Immature natural killer cell (primary cell): ENCODE measurements at regions not wholly inside any gene's neighbourhood (a gene's known extent, or its start where the extent isn't known, plus 50 kb on each side); places are given as distances from the start of the nearest gene placed in this dataset.

Experiments
- DNase-seq, 3 donors: peaks; one replicate each; pipeline ENCODE4 v3.0.0; 2022; ENCODE audit warnings: mixed read lengths in 1 of 3
- H3K27ac Mint-ChIP-seq, 6 donors: one replicate each; pipeline ENCODE4 v1.8.0; 2020; ENCODE audit warnings: mixed read lengths in 6 of 6, mild to moderate bottlenecking in 5 of 6, inconsistent platforms in 4 of 6, moderate library complexity in 3 of 6
- H3K27me3 Mint-ChIP-seq, 3 donors: one replicate each; pipeline ENCODE4 v1.8.0; 2020 to 2021; ENCODE audit warnings: low read depth in 3 of 3, mild to moderate bottlenecking in 3 of 3, mixed read lengths in 3 of 3, moderate library complexity in 3 of 3, inconsistent platforms in 1 of 3
- H3K36me3 Mint-ChIP-seq, 3 donors: one replicate each; pipeline ENCODE4 v1.8.0; 2020; ENCODE audit warnings: mixed read lengths in 3 of 3, inconsistent platforms in 2 of 3, mild to moderate bottlenecking in 2 of 3
- H3K4me1 Mint-ChIP-seq, 2 donors: one replicate each; pipeline ENCODE4 v1.8.0; 2020; ENCODE audit warnings: inconsistent platforms in 2 of 2, mild to moderate bottlenecking in 2 of 2, mixed read lengths in 2 of 2, moderate library complexity in 1 of 2
- H3K4me3 Mint-ChIP-seq, 5 donors: one replicate each; pipeline ENCODE4 v1.8.0; 2020; ENCODE audit warnings: mild to moderate bottlenecking in 5 of 5, mixed read lengths in 5 of 5, inconsistent platforms in 3 of 5, moderate library complexity in 3 of 5
- H3K9me3 Mint-ChIP-seq, 6 donors: one replicate each; pipeline ENCODE4 v1.8.0; 2020; ENCODE audit warnings: mild to moderate bottlenecking in 6 of 6, mixed read lengths in 6 of 6, inconsistent platforms in 4 of 6, moderate library complexity in 3 of 6

- Mint-ChIP-seq H3K4me1 (no peaks in the 10 kb centered on the region), H3K27ac (no peak overlapping the region), H3K27me3 (peaks cover 0 to 3% (median 1%) of the 10 kb centered on the region in 3 donors), H3K4me3 (no peak overlapping the region), H3K9me3 (peaks cover 2 to 51% (median 15%) of the 10 kb centered on the region in 6 donors), H3K36me3 (no peaks in the 10 kb centered on the region)
- DNase-seq: no peak
Observed at GRCh38 chr3:148026009-148026588, 616.9 kb downstream of the ZIC1 start.

- no peak for DNase-seq
- Mint-ChIP-seq H3K4me3 (no peak overlapping the region), H3K27me3 (no peaks in the 10 kb centered on the region)
Observed at GRCh38 chr3:148030975-148031374, 621.8 kb downstream of the ZIC1 start.

GRCh38 chr3:148034353-148034752, 625.2 kb downstream of the ZIC1 start:
- peaks cover 0 to 24% (median 6%) of the 10 kb centered on the region in 6 donors for H3K9me3 Mint-ChIP-seq
- H3K27ac Mint-ChIP-seq: no peak overlapping the region
- no peak for DNase-seq
- peaks cover 0 to 1% (median 0%) of the 10 kb centered on the region in 3 donors for H3K27me3 Mint-ChIP-seq
- no peaks in the 10 kb centered on the region for H3K36me3 Mint-ChIP-seq
- H3K4me1 Mint-ChIP-seq: no peaks in the 10 kb centered on the region
- no peak overlapping the region for H3K4me3 Mint-ChIP-seq

More at GRCh38 chr3:148030975-148031374, 621.8 kb downstream of the ZIC1 start:
- Mint-ChIP-seq H3K27ac (no peak overlapping the region), H3K36me3 (no peaks in the 10 kb centered on the region), H3K4me1 (no peaks in the 10 kb centered on the region), H3K9me3 (peaks cover 0 to 18% (median 5%) of the 10 kb centered on the region in 6 donors)

- H3K4me1 Mint-ChIP-seq: no peaks in the 10 kb centered on the region
- H3K4me3 Mint-ChIP-seq: no peak overlapping the region
- H3K36me3 Mint-ChIP-seq: no peaks in the 10 kb centered on the region
- peaks cover 0 to 1% (median 0%) of the 10 kb centered on the region in 3 donors for H3K27me3 Mint-ChIP-seq
- H3K27ac Mint-ChIP-seq: no peak overlapping the region
- no peak for DNase-seq
- peaks cover 0 to 24% (median 6%) of the 10 kb centered on the region in 6 donors for H3K9me3 Mint-ChIP-seq
Observed at GRCh38 chr3:148036331-148036876, 627.2 kb downstream of the ZIC1 start.

GRCh38 chr3:148042663-148043445, 633.7 kb downstream of the ZIC1 start:
- Mint-ChIP-seq H3K27me3 (no peaks in the 10 kb centered on the region), H3K36me3 (no peaks in the 10 kb centered on the region), H3K4me3 (no peak overlapping the region)

GRCh38 chr3:148044151-148044550, 635.0 kb downstream of the ZIC1 start:
- Mint-ChIP-seq H3K9me3 (peaks cover 5 to 26% (median 9%) of the 10 kb centered on the region in 6 donors), H3K36me3 (no peaks in the 10 kb centered on the region), H3K27ac (no peak overlapping the region), H3K4me3 (no peak overlapping the region), H3K27me3 (peaks cover 0 to under 1% (median 0%) of the 10 kb centered on the region in 3 donors), H3K4me1 (peaks cover 0 to 2% of the 10 kb centered on the region in 2 donors)
- DNase-seq: no peak

More at GRCh38 chr3:148042663-148043445, 633.7 kb downstream of the ZIC1 start:
- Mint-ChIP-seq H3K4me1 (peaks cover 0 to 2% of the 10 kb centered on the region in 2 donors), H3K27ac (no peak overlapping the region), H3K9me3 (peaks cover 2 to 18% (median 6%) of the 10 kb centered on the region in 6 donors)
- no peak for DNase-seq

- Mint-ChIP-seq H3K27me3 (peaks cover 0 to 2% (median 0%) of the 10 kb centered on the region in 3 donors), H3K4me1 (no peaks in the 10 kb centered on the region), H3K36me3 (no peaks in the 10 kb centered on the region), H3K9me3 (peaks cover 0 to 13% (median 4%) of the 10 kb centered on the region in 6 donors), H3K4me3 (no peak overlapping the region), H3K27ac (no peak overlapping the region)
- no peak for DNase-seq
Observed at GRCh38 chr3:148054999-148055398, 642.7 kb upstream of the AGTR1 start.

- peaks cover 0 to 22% (median 5%) of the 10 kb centered on the region in 6 donors for H3K9me3 Mint-ChIP-seq
- H3K27ac Mint-ChIP-seq: no peak overlapping the region
- no peaks in the 10 kb centered on the region for H3K4me1 Mint-ChIP-seq
- H3K4me3 Mint-ChIP-seq: no peak overlapping the region
- no peaks in the 10 kb centered on the region for H3K36me3 Mint-ChIP-seq
- DNase-seq: no peak
- peaks cover 0 to 4% (median 0%) of the 10 kb centered on the region in 3 donors for H3K27me3 Mint-ChIP-seq
Observed at GRCh38 chr3:148062590-148062989, 635.1 kb upstream of the AGTR1 start.

- peaks cover 0 to 4% (median 0%) of the 10 kb centered on the region in 3 donors for H3K27me3 Mint-ChIP-seq
- H3K27ac Mint-ChIP-seq: no peak overlapping the region
- no peak for DNase-seq
- H3K4me3 Mint-ChIP-seq: no peak overlapping the region
- H3K36me3 Mint-ChIP-seq: no peaks in the 10 kb centered on the region
- no peaks in the 10 kb centered on the region for H3K4me1 Mint-ChIP-seq
- peaks cover 0 to 16% (median 5%) of the 10 kb centered on the region in 6 donors for H3K9me3 Mint-ChIP-seq
Observed at GRCh38 chr3:148066802-148067201, 630.9 kb upstream of the AGTR1 start.

GRCh38 chr3:148068466-148068865, 629.2 kb upstream of the AGTR1 start:
- DNase-seq: no peak
- Mint-ChIP-seq H3K4me3 (no peak overlapping the region), H3K27me3 (peaks cover 0 to 4% (median 0%) of the 10 kb centered on the region in 3 donors), H3K4me1 (no peaks in the 10 kb centered on the region), H3K9me3 (peaks cover 0 to 17% (median 5%) of the 10 kb centered on the region in 6 donors), H3K27ac (no peak overlapping the region), H3K36me3 (no peaks in the 10 kb centered on the region)

- H3K9me3 Mint-ChIP-seq: peaks cover 0 to 9% (median under 1%) of the 10 kb centered on the region in 6 donors
Observed at GRCh38 chr3:148070041-148070440, 627.7 kb upstream of the AGTR1 start.

GRCh38 chr3:148073721-148074456, 623.8 kb upstream of the AGTR1 start:
- H3K27ac Mint-ChIP-seq: no peak overlapping the region
- H3K4me1 Mint-ChIP-seq: no peaks in the 10 kb centered on the region
- H3K4me3 Mint-ChIP-seq: no peak overlapping the region
- DNase-seq: no peak
- H3K9me3 Mint-ChIP-seq: peaks cover 0 to 12% (median 0%) of the 10 kb centered on the region in 6 donors
- no peaks in the 10 kb centered on the region for H3K27me3 Mint-ChIP-seq
- H3K36me3 Mint-ChIP-seq: no peaks in the 10 kb centered on the region

More at GRCh38 chr3:148070041-148070440, 627.7 kb upstream of the AGTR1 start:
- Mint-ChIP-seq H3K27ac (no peak overlapping the region), H3K36me3 (no peaks in the 10 kb centered on the region), H3K27me3 (peaks cover 0 to 2% (median 0%) of the 10 kb centered on the region in 3 donors), H3K4me3 (no peak overlapping the region), H3K4me1 (no peaks in the 10 kb centered on the region)
- no peak for DNase-seq

GRCh38 chr3:148074946-148075345, 622.8 kb upstream of the AGTR1 start:
- no peak overlapping the region for H3K4me3 Mint-ChIP-seq
- H3K4me1 Mint-ChIP-seq: no peaks in the 10 kb centered on the region
- H3K27me3 Mint-ChIP-seq: no peaks in the 10 kb centered on the region
- H3K36me3 Mint-ChIP-seq: no peaks in the 10 kb centered on the region
- DNase-seq: no peak
- no peak overlapping the region for H3K27ac Mint-ChIP-seq
- H3K9me3 Mint-ChIP-seq: peaks cover 0 to 12% (median 0%) of the 10 kb centered on the region in 6 donors
